ENCODE measurements at regions not wholly inside any gene's neighbourhood (a gene's known extent, or its start where the extent isn't known, plus 50 kb on each side); places are given as distances from the start of the nearest gene placed in this dataset.

DNA sequence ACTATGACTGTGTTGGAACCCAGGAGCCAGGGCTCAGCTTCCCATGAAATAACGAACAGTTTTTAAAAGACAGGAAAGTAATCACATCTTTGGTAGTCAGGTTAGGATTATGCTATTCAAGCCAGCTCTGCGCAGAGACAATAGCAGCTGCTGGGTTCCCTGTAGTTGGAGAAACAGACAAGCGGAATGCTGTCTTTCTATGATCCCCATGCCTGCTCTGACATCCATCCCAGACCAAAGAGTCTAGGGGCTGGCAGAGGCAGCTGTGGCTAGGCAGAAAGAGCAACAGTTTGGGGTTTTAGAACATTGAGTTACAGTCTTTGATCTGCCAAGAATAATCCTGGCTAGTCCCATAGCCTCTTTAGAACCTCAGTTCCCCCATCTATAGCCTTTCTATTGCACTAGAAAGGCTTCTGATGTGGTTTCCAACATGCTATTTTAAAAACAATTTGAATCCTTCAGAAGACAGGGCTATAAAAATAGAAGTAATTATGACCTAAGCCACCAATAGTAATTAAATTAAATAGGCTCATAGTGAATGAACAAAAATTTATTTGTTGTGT lies 146.8 kb downstream of the MTX2 start:
- TF ChIP-seq, protein P1, sequence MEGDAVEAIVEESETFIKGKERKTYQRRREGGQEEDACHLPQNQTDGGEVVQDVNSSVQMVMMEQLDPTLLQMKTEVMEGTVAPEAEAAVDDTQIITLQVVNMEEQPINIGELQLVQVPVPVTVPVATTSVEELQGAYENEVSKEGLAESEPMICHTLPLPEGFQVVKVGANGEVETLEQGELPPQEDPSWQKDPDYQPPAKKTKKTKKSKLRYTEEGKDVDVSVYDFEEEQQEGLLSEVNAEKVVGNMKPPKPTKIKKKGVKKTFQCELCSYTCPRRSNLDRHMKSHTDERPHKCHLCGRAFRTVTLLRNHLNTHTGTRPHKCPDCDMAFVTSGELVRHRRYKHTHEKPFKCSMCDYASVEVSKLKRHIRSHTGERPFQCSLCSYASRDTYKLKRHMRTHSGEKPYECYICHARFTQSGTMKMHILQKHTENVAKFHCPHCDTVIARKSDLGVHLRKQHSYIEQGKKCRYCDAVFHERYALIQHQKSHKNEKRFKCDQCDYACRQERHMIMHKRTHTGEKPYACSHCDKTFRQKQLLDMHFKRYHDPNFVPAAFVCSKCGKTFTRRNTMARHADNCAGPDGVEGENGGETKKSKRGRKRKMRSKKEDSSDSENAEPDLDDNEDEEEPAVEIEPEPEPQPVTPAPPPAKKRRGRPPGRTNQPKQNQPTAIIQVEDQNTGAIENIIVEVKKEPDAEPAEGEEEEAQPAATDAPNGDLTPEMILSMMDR (conservative IDR thresholded peaks at IDR 0.05), result no peak
- peaks cover 11% of the 10 kb centered on the region for H3K27me3 Mint-ChIP-seq

DNA sequence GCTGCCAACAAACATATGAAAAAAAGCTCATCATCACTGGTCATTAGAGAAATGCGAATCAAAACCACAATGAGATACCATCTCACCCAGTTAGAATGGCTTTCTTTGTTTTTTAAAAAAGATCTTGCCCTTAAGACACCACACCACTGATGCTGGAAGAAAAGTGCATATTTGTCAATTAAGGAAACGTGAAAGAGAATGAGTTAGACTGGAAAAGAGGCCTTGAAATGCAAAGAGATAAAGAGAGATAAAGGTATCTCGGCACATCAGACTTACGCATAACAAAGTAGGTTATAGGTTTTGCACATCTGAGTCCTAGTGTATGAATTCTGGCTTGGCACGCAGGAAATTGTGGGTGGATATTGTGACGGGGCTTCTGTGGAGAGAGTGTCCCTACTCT lies 149.5 kb downstream of the MTX2 start:
- TF ChIP-seq, protein P1 (conservative IDR thresholded peaks at IDR 0.05), result no peak
- H3K36me3 Mint-ChIP-seq, result no peaks in the 10 kb centered on the region
- H3K9me3 Mint-ChIP-seq, result no peaks in the 10 kb centered on the region
- no peak overlapping the region for H3K27ac Mint-ChIP-seq
- H3K4me3 Mint-ChIP-seq, result no peak overlapping the region
- peaks cover 14% of the 10 kb centered on the region for H3K27me3 Mint-ChIP-seq
- peaks cover 24% of the 10 kb centered on the region for H3K4me1 Mint-ChIP-seq (ENCODE audit: unreplicated experiment)
- no peak for DNase-seq (ENCODE audit: extremely low spot score, unreplicated experiment)

More for the DNA sequence above, 146.8 kb downstream of the MTX2 start:
- no peak overlapping the region for H3K4me3 Mint-ChIP-seq
- no peaks in the 10 kb centered on the region for H3K36me3 Mint-ChIP-seq
- peaks cover 23% of the 10 kb centered on the region for H3K4me1 Mint-ChIP-seq (ENCODE audit: unreplicated experiment)
- DNase-seq (ENCODE audit: extremely low spot score, unreplicated experiment), result no peak
- H3K27ac Mint-ChIP-seq, result no peak overlapping the region
- H3K9me3 Mint-ChIP-seq, result no peaks in the 10 kb centered on the region

DNA sequence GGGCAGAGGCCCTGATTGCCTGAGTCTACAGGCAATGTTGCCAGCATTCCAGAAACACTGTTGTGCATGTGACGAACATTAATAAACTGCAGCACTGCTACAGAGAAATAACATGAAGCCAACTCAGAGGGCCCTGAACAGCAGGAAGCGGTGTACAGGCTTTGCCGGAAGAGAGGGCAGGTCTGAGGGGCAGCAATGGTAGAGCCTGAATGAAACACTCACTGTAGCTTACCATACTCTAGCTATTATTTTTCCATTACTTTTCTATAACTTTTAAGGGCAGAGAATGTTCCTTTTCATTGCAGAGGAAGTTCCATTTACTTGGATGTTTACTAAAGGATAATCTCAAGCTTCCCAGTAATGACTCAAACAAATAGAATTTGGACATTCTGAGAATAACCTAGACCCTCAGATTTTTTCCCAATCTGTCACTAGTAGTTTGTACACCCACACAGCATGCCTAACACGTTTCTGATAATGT lies 150.4 kb downstream of the MTX2 start:
- H3K9me3 Mint-ChIP-seq, result no peaks in the 10 kb centered on the region
- H3K4me3 Mint-ChIP-seq, result no peak overlapping the region
- no peaks in the 10 kb centered on the region for H3K36me3 Mint-ChIP-seq
- H3K27me3 Mint-ChIP-seq, result peaks cover 13% of the 10 kb centered on the region
- H3K27ac Mint-ChIP-seq, result no peak overlapping the region
- TF ChIP-seq, protein P1 (conservative IDR thresholded peaks at IDR 0.05), result no peak
- DNase-seq (ENCODE audit: extremely low spot score, unreplicated experiment), result no peak
- H3K4me1 Mint-ChIP-seq (ENCODE audit: unreplicated experiment), result peaks cover 25% of the 10 kb centered on the region

GRCh38 chr2:176421297-176422050 lies 152.2 kb downstream of the MTX2 start:
- peaks cover 6% of the 10 kb centered on the region for H3K27me3 Mint-ChIP-seq
- no peaks in the 10 kb centered on the region for H3K36me3 Mint-ChIP-seq
- no peak for DNase-seq (ENCODE audit: extremely low spot score, unreplicated experiment)
- H3K9me3 Mint-ChIP-seq, result no peaks in the 10 kb centered on the region
- no peak overlapping the region for H3K27ac Mint-ChIP-seq
- TF ChIP-seq, protein P1 (conservative IDR thresholded peaks at IDR 0.05), result no peak
- peaks cover 24% of the 10 kb centered on the region for H3K4me1 Mint-ChIP-seq (ENCODE audit: unreplicated experiment)
- no peak overlapping the region for H3K4me3 Mint-ChIP-seq

DNA sequence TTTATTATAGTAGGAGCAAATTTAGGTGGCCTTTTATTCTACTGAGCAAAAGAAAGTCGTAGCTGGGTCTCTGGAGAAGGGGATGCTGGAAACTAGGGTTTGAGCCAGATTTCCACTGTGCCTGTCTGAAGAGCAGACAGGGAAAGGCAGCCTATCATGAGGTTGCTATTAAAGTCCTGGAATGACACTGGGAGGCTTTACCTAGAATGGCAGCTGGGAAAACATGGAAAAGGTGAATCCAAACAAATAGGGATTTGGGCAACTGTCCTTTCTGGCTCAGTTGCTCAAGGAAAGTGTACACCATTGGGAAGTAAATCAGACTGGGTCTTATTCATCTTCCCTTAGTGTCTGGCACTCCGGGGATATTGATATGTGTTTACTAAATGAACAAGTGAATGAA lies 154.6 kb downstream of the MTX2 start:
- H3K4me1 Mint-ChIP-seq (ENCODE audit: unreplicated experiment), result peaks cover 24% of the 10 kb centered on the region
- H3K9me3 Mint-ChIP-seq, result no peaks in the 10 kb centered on the region
- no peaks in the 10 kb centered on the region for H3K36me3 Mint-ChIP-seq
- H3K27me3 Mint-ChIP-seq, result peaks cover 16% of the 10 kb centered on the region
- no peak for DNase-seq (ENCODE audit: extremely low spot score, unreplicated experiment)
- no peak overlapping the region for H3K27ac Mint-ChIP-seq
- no peak overlapping the region for H3K4me3 Mint-ChIP-seq
- TF ChIP-seq, protein P1 (conservative IDR thresholded peaks at IDR 0.05), result no peak

Data from type B pancreatic cell (in vitro differentiated cells).